Fibroblast of villous mesenchyme (primary cell): ENCODE measurements at regions not wholly inside any gene's neighbourhood (a gene's known extent, or its start where the extent isn't known, plus 50 kb on each side); places are given as distances from the start of the nearest gene placed in this dataset.

Experiments used
- DNase-seq: peaks from one replicate; pipeline ENCODE4 v3.0.0-alpha.2; 2010; ENCODE audit warnings: low read depth
- H3K4me3 ChIP-seq: 2 replicates; pipeline ENCODE4 v1.5.1; 2011; ENCODE audit warnings: low read depth, mild to moderate bottlenecking, low read length
- TF ChIP-seq, protein P1 (sequence below): IDR thresholded peaks from 2 replicates; pipeline ENCODE4 v1.5.1; 2012; ENCODE audit warnings: low read depth, mild to moderate bottlenecking, low read length; ENCODE audit not compliant: insufficient read depth

DNA sequence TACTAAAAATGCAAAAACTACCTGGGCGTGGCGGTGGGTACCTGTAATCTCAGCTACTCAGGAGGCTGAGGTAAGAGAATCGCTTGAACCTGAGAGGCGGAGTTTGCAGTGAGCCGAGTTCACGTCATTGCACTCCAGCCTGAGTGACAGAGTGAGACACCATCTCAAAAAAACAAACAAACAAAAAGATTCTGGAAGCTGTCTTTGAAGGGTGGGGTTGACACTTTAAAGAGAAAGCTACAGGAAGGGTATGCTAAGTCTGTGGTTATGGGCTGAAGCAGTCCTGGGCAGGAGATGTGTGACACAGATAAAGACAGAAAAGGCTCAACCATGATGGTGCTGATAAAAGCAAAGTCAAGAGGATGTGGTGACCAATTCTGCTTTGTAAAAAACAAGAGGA is 328.5 kb upstream of the AMELY start:
- TF ChIP-seq, protein P1, sequence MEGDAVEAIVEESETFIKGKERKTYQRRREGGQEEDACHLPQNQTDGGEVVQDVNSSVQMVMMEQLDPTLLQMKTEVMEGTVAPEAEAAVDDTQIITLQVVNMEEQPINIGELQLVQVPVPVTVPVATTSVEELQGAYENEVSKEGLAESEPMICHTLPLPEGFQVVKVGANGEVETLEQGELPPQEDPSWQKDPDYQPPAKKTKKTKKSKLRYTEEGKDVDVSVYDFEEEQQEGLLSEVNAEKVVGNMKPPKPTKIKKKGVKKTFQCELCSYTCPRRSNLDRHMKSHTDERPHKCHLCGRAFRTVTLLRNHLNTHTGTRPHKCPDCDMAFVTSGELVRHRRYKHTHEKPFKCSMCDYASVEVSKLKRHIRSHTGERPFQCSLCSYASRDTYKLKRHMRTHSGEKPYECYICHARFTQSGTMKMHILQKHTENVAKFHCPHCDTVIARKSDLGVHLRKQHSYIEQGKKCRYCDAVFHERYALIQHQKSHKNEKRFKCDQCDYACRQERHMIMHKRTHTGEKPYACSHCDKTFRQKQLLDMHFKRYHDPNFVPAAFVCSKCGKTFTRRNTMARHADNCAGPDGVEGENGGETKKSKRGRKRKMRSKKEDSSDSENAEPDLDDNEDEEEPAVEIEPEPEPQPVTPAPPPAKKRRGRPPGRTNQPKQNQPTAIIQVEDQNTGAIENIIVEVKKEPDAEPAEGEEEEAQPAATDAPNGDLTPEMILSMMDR = no peak
- H3K4me3 ChIP-seq = no peak overlapping the region
- no peak for DNase-seq

DNA sequence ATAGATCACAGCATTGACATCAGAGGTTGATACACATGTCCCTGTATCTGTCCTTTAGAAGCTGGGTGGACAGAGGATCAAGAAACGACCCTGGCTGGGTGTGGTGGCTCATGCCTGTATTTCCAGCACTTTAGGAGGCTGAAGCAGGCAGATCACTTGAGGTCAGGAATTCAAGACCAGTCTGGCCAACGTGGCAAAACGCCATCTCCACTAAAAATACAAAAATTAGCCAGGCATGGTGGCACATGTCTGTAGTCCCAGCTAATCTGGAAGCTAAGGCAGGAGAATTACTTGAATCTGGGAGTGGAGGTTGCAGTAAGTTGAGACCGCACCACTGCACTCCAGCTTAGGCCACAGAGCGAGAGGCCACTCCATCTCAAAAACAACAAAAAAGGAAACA is 300.4 kb upstream of the AMELY start:
- TF ChIP-seq, protein P1 = no peak
- no peak for DNase-seq
- no peak overlapping the region for H3K4me3 ChIP-seq

DNA sequence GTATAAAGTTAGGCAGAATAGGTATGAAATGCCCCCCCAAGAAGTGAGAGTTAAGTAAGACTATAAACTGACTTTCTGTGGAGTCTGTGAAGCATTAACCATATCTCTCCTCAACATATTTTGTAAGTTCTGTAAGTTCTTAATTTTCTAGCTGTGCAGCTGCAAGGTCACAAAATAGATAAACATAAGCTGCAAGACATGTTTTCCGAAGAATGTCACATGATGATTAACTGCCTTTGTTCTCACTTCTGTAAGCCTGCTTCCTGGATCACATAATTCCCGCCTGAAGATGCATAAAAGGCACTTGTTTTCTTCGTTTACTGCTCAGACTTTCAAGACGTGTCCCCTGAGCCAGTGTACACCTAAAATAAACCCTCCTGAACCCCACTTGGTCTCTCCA is 292.9 kb upstream of the AMELY start:
- TF ChIP-seq, protein P1 = no peak
- no peak for DNase-seq
- H3K4me3 ChIP-seq = no peak overlapping the region

DNA sequence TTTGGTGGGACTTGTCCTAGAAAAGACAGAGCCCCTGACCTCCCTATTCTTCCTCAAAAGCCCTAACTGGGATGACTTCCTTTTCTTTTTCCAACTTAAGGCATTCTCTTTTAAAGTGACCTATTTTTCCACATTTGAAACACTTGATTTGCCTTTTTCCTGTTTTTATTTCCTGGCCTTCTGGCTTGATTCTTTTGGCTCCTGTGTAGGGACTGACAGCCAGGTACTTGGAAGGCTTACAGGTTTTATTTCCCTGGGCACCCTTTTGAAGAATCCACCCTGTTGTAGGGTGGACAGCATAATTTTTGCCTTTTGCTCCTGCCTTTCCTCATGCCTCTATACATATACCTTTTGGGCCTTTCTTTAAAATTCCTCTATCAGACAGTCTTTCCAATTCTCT is 271.0 kb upstream of the AMELY start:
- H3K4me3 ChIP-seq = no peak overlapping the region
- TF ChIP-seq, protein P1 = no peak
- no peak for DNase-seq

DNA sequence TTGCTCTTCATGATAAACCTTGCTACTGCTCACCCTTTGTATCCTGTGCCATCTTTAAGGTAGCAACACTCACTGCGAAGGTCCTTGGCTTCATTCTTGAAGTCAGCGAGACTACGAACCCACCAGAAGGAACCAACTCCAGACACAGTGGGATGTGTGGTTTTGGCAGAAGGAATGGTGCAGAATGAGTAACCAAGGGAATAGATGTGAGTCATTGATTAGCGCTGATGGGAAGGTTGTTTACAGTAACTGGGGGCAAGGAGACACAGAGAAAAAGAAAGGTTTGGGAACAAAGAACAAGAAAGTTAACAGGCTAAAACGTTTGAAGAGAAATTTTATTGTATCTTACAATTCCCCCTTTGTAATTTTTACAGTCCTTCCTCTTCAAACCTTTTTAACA is 266.1 kb upstream of the AMELY start:
- peak; percentile 28 for DNase-seq
- TF ChIP-seq, protein P1 = no peak
- no peak overlapping the region for H3K4me3 ChIP-seq

DNA sequence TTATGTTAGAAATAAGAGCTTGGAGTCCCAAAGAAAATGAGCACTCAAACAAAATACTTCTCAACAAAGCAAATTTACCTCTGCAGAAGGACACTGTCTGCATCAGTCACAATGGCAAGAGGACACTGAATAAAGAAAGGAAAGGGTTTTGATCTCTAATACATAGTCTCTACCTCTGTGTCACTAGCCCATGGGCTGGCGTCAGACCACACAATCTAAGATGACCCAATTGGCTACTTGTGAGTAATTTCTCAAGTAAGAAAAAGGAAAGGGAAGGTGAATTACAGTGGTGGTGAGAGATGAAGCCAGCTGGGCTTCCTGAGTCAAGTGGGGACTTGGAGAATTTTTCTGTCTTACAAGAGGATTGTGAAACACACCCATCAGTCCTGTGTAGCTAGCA is 257.9 kb upstream of the AMELY start:
- DNase-seq = no peak
- H3K4me3 ChIP-seq = no peak overlapping the region
- TF ChIP-seq, protein P1 = no peak

DNA sequence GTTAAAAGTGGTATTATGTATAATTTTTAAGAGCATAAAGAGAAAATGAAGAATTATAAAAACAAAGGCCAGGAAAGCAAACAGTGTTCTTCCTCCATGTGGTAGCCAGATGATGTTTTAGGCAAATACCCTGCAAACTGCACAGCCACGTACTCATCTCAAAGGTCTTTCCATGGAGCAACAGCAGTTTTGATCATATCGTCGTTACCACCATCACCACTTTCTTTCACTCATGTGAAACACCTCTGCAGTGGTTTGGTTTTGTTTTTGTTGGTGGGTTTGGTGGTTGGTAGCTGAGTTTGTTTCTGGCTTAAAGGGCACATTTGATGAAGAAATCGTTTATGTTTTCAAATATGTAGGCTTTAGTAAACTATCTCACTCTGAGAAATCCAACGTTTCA is 229.9 kb upstream of the AMELY start:
- no peak for DNase-seq
- TF ChIP-seq, protein P1 = no peak
- no peak overlapping the region for H3K4me3 ChIP-seq
